ENCODE measurements at regions not wholly inside any gene's neighbourhood (a gene's known extent, or its start where the extent isn't known, plus 50 kb on each side); places are given as distances from the start of the nearest gene placed in this dataset.

- no peak for DNase-seq (ENCODE audit: low read depth in 2 of 3, low spot score in 2 of 3)
Observed at GRCh38 chr18:32621034-32621433, 150.4 kb upstream of the GAREM1 start.

- no peak for DNase-seq (ENCODE audit: low read depth in 2 of 3, low spot score in 2 of 3)
Observed at GRCh38 chr18:32618546-32618945, 147.9 kb upstream of the GAREM1 start.

- no peak for DNase-seq (ENCODE audit: low read depth in 2 of 3, low spot score in 2 of 3)
Observed at GRCh38 chr18:32613821-32614220, 143.1 kb upstream of the GAREM1 start.

GRCh38 chr18:32612651-32613050, 142.0 kb upstream of the GAREM1 start:
- no peak for DNase-seq (ENCODE audit: low read depth in 2 of 3, low spot score in 2 of 3)

- no peak for DNase-seq (ENCODE audit: low read depth in 2 of 3, low spot score in 2 of 3)
Observed at GRCh38 chr18:32610176-32610575, 139.5 kb upstream of the GAREM1 start.

GRCh38 chr18:32607816-32608215, 137.1 kb upstream of the GAREM1 start:
- DNase-seq (ENCODE audit: low read depth in 2 of 3, low spot score in 2 of 3), result no peak

- DNase-seq (ENCODE audit: low read depth in 2 of 3, low spot score in 2 of 3), result no peak
Observed at GRCh38 chr18:32598144-32598543, 127.5 kb upstream of the GAREM1 start.

- no peak for DNase-seq (ENCODE audit: low read depth in 2 of 3, low spot score in 2 of 3)
Observed at GRCh38 chr18:32596501-32596900, 125.8 kb upstream of the GAREM1 start.

GRCh38 chr18:32595832-32596231, 125.2 kb upstream of the GAREM1 start:
- no peak for DNase-seq (ENCODE audit: low read depth in 2 of 3, low spot score in 2 of 3)

GRCh38 chr18:32588191-32588590, 117.5 kb upstream of the GAREM1 start:
- no peak for DNase-seq (ENCODE audit: low read depth in 2 of 3, low spot score in 2 of 3)

GRCh38 chr18:32583431-32583830, 112.7 kb upstream of the GAREM1 start:
- DNase-seq (ENCODE audit: low read depth in 2 of 3, low spot score in 2 of 3), result no peak

GRCh38 chr18:32582455-32582854, 111.8 kb upstream of the GAREM1 start:
- DNase-seq (ENCODE audit: low read depth in 2 of 3, low spot score in 2 of 3), result no peak

- no peak for DNase-seq (ENCODE audit: low read depth in 2 of 3, low spot score in 2 of 3)
Observed at GRCh38 chr18:32577561-32577960, 106.9 kb upstream of the GAREM1 start.

- no peak for DNase-seq (ENCODE audit: low read depth in 2 of 3, low spot score in 2 of 3)
Observed at GRCh38 chr18:32576296-32576916, 105.7 kb upstream of the GAREM1 start.

- no peak for DNase-seq (ENCODE audit: low read depth in 2 of 3, low spot score in 2 of 3)
Observed at GRCh38 chr18:32566960-32567359, 96.3 kb upstream of the GAREM1 start.

GRCh38 chr18:32553640-32554365, 83.1 kb upstream of the GAREM1 start:
- DNase-seq (ENCODE audit: low read depth in 2 of 3, low spot score in 2 of 3), result no peak

- DNase-seq (ENCODE audit: low read depth in 2 of 3, low spot score in 2 of 3), result no peak
Observed at GRCh38 chr18:32553174-32553573, 82.5 kb upstream of the GAREM1 start.

- peak in 1 of 3 experiments; percentile 10 for DNase-seq (ENCODE audit: low read depth in 2 of 3, low spot score in 2 of 3)
Observed at GRCh38 chr18:32552421-32553030, 81.8 kb upstream of the GAREM1 start.

GRCh38 chr18:32550963-32551362, 80.3 kb upstream of the GAREM1 start:
- DNase-seq (ENCODE audit: low read depth in 2 of 3, low spot score in 2 of 3), result no peak

GRCh38 chr18:32549248-32550110, 78.8 kb upstream of the GAREM1 start:
- DNase-seq (ENCODE audit: low read depth in 2 of 3, low spot score in 2 of 3), result no peak

GRCh38 chr18:32548688-32549087, 78.0 kb upstream of the GAREM1 start:
- no peak for DNase-seq (ENCODE audit: low read depth in 2 of 3, low spot score in 2 of 3)

- no peak for DNase-seq (ENCODE audit: low read depth in 2 of 3, low spot score in 2 of 3)
Observed at GRCh38 chr18:32545631-32546030, 74.9 kb upstream of the GAREM1 start.
